Panc1 (cell line): ENCODE measurements at regions not wholly inside any gene's neighbourhood (a gene's known extent, or its start where the extent isn't known, plus 50 kb on each side); places are given as distances from the start of the nearest gene placed in this dataset.

Experiments used
- ATAC-seq: fragments of 200-7000 bp; cut with Tn5 transposase; 2 replicates; pipeline ENCODE4 v1.9.1; 2020; ENCODE audit warnings: mild to moderate bottlenecking, moderate library complexity
- BruUV-seq: library from RNA; stranded (reverse); fragments of 400-500 nt; replicated peaks from 2 replicates; lab custom pipeline; 2021; lab: Mats Ljungman, UMichigan
- CTCF ChIA-PET: fragments of 300-600 bp; sonication (Branson Sonifier 250); formaldehyde crosslinking; loops from one replicate; lab custom pipeline; 2022; ENCODE audit warnings: antibody characterized with exemption; lab: Charles Lee
- POLR2A ChIA-PET: fragments of 300-600 bp; sonication (Branson Sonifier 250); formaldehyde crosslinking; loops from one replicate; lab custom pipeline; 2022; ENCODE audit warnings: antibody characterized with exemption; lab: Charles Lee
- DNase-seq: peaks from one replicate; pipeline ENCODE4 v3.0.0-alpha.2; 2010; ENCODE audit warnings: low read depth, low spot score
- H3K27ac ChIP-seq: 2 replicates; pipeline ENCODE4 v1.5.1; 2011; ENCODE audit warnings: mild to moderate bottlenecking, low read length, inconsistent platforms
- H3K27me3 ChIP-seq: fragments of 200-500 bp; sonication (Bioruptor generic); 2 replicates; pipeline ENCODE4 v1.6.0; 2014; ENCODE audit warnings: low read length, inconsistent platforms; ENCODE audit not compliant: control insufficient read depth, insufficient read depth
- H3K36me3 ChIP-seq: fragments of 200-500 bp; sonication (Bioruptor generic); 2 replicates; pipeline ENCODE4 v1.5.1; 2014; ENCODE audit warnings: inconsistent platforms, mild to moderate bottlenecking, low read length, moderate library complexity; ENCODE audit not compliant: control insufficient read depth, insufficient read depth
- H3K4me1 ChIP-seq: 2 replicates; pipeline ENCODE4 v1.5.1; 2011; ENCODE audit warnings: inconsistent platforms, mild to moderate bottlenecking, low read length, moderate library complexity; ENCODE audit not compliant: control insufficient read depth, insufficient read depth
- H3K4me3 ChIP-seq, 2 experiments: 2 replicates each; pipeline ENCODE4 v1.5.1; 2011 to 2012; ENCODE audit warnings: low read depth in 2 of 2, low read length in 2 of 2, mild to moderate bottlenecking in 2 of 2, inconsistent platforms in 1 of 2, moderate library complexity in 1 of 2
- H3K9me3 ChIP-seq: fragments of 200-500 bp; sonication (Bioruptor generic); 2 replicates; pipeline ENCODE4 v1.5.1; 2014; ENCODE audit warnings: low read depth, mild to moderate bottlenecking, inconsistent platforms, low read length, moderate library complexity; ENCODE audit not compliant: control insufficient read depth, insufficient read depth
- CTCF ChIP-seq: fragments of 450-650 bp; IDR thresholded peaks from 2 replicates; pipeline ENCODE4 v1.5.1; 2017; ENCODE audit warnings: mild to moderate bottlenecking
- POLR2AphosphoS5 ChIP-seq: IDR thresholded peaks from 2 replicates; pipeline ENCODE4 v1.6.1; 2012; ENCODE audit warnings: mild to moderate bottlenecking, low read depth, low read length, moderate library complexity
- REST ChIP-seq, 2 experiments: IDR thresholded peaks; 2 replicates each; pipeline ENCODE4 v1.6.1; 2011 to 2012; ENCODE audit warnings: low read depth in 2 of 2, control low read depth in 1 of 2, low read length in 1 of 2, mild to moderate bottlenecking in 1 of 2, moderate library complexity in 1 of 2; ENCODE audit not compliant: insufficient read depth in 1 of 2
- SIN3A ChIP-seq: IDR thresholded peaks from 2 replicates; pipeline ENCODE4 v1.6.1; 2012; ENCODE audit warnings: low read depth, mild to moderate bottlenecking, low read length, moderate library complexity, borderline replicate concordance; ENCODE audit not compliant: insufficient read depth
- TCF7L2 ChIP-seq: IDR thresholded peaks from 2 replicates; pipeline ENCODE4 v1.6.1; 2011; ENCODE audit warnings: mild to moderate bottlenecking, low read depth, low read length, inconsistent platforms
- in situ Hi-C: cut with HindIII; loops from 2 replicates; pipeline ENCODE4 v1.10.0; 2016; ENCODE audit warnings: low sequenced_read_pairs, low pct_unique_long_range_greater_than_20kb
- intact Hi-C: fragments of 100-400 bp; cut with micrococcal nuclease; formaldehyde crosslinking; loops from one replicate; pipeline ENCODE4 v1.10.0; 2022; ENCODE audit not compliant: unreplicated experiment

GRCh38 chr5:175374166-175374875 lies 69.7 kb downstream of the DRD1 start:
- CTCF ChIA-PET, result no interaction called here
- in situ Hi-C loops, result no loop called here

GRCh38 chr5:175365866-175366265 lies 78.1 kb downstream of the DRD1 start:
- no TSS peak for BruUV-seq
- Histone ChIP-seq H3K4me1 (no peaks in the 10 kb centered on the region), H3K27me3 (no peaks in the 10 kb centered on the region), H3K4me3 (no peak overlapping the region), H3K9me3 (no peaks in the 10 kb centered on the region), H3K36me3 (no peaks in the 10 kb centered on the region), H3K27ac (no peak overlapping the region)
- intact Hi-C loops, result no loop called here
- ChIA-PET POLR2A (no interaction called here), CTCF (no interaction called here)
- no peak for ATAC-seq
- in situ Hi-C loops, result no loop called here
- DNase-seq, result no peak
- TF ChIP-seq CTCF (no peak), TCF7L2 (no peak), POLR2AphosphoS5 (no peak), SIN3A (no peak), REST (IDR thresholded peaks at IDR 0.05; ENCODE audit: insufficient read depth in 1 of 2, low read depth in 2 of 2, low read length in 1 of 2) (no peak)

More at GRCh38 chr5:175374166-175374875, 69.7 kb downstream of the DRD1 start:
- Histone ChIP-seq H3K27ac (no peak overlapping the region), H3K4me3 (no peak overlapping the region), H3K4me1 (peaks cover 10% of the 10 kb centered on the region; the same call in 1 of the 2 replicates), H3K9me3 (no peaks in the 10 kb centered on the region), H3K27me3 (no peaks in the 10 kb centered on the region), H3K36me3 (no peaks in the 10 kb centered on the region)
- intact Hi-C loops, result no loop called here
- TF ChIP-seq SIN3A, result no peak
- TF ChIP-seq CTCF, result no peak
- no peak for TF ChIP-seq POLR2AphosphoS5
- TF ChIP-seq TCF7L2, result no peak
- TF ChIP-seq REST (IDR thresholded peaks at IDR 0.05; ENCODE audit: insufficient read depth in 1 of 2, low read depth in 2 of 2, low read length in 1 of 2), result no peak
- POLR2A ChIA-PET, result no interaction called here
- no peak for ATAC-seq
- DNase-seq, result no peak
- BruUV-seq, result no TSS peak
